Testis (tissue), 2 donors: ENCODE measurements at regions not wholly inside any gene's neighbourhood (a gene's known extent, or its start where the extent isn't known, plus 50 kb on each side); places are given as distances from the start of the nearest gene placed in this dataset.

Experiments
- DNase-seq: peaks from one replicate; pipeline ENCODE4 v3.0.0-alpha.2; 2019
- H3K27ac ChIP-seq, 2 donors: fragments of 200-600 bp; sonication (generic); one replicate each; pipeline ENCODE4 v1.5.1; 2019
- H3K27me3 ChIP-seq: fragments of 200-600 bp; sonication (generic); one replicate; pipeline ENCODE4 v1.5.1; 2019
- H3K36me3 ChIP-seq: fragments of 200-600 bp; sonication (generic); one replicate; pipeline ENCODE4 v1.5.1; 2017; ENCODE audit warnings: low read depth; ENCODE audit errors: missing control alignments
- H3K4me1 ChIP-seq: fragments of 200-600 bp; sonication (generic); one replicate; pipeline ENCODE4 v1.5.1; 2019
- H3K4me3 ChIP-seq, 2 donors: fragments of 200-600 bp; sonication (generic); one replicate each; pipeline ENCODE4 v1.5.1; 2017 to 2019
- H3K9me3 ChIP-seq: fragments of 200-600 bp; sonication (generic); one replicate; pipeline ENCODE4 v1.5.1; 2017
- CTCF ChIP-seq, 3 experiments: fragments of 450-650 bp in 2 of 3; fragments of 200-600 bp in 1 of 3; sonication (generic) in 1 of 3; IDR thresholded peaks; one replicate each; pipeline ENCODE4 v1.5.1; 2016 to 2019; ENCODE audit warnings: antibody characterized with exemption in 3 of 3, mild to moderate bottlenecking in 2 of 3, moderate library complexity in 1 of 3
- POLR2A ChIP-seq: fragments of 450-650 bp; IDR thresholded peaks from one replicate; pipeline ENCODE4 v1.6.1; 2017; ENCODE audit warnings: antibody characterized with exemption, mild to moderate bottlenecking, moderate library complexity
- WGBS, 2 donors: methylation state at CpG; one replicate each; pipeline ENCODE4 v1.1.5; 2018; 5-methylcytosine and 5-hydroxymethylcytosine counted together
- intact Hi-C: fragments of 100-400 bp; cut with DNase I; formaldehyde crosslinking; loops from one replicate; pipeline ENCODE4 v1.15.1; 2023; ENCODE audit warnings: low total_unique reads

GRCh38 chr7:68334216-68334615 is 1264.1 kb upstream of the AUTS2 start:
- TF ChIP-seq CTCF (IDR thresholded peaks at IDR 0.05), result no peak
- no peak for TF ChIP-seq POLR2A
- H3K4me1 ChIP-seq, result no peaks in the 10 kb centered on the region
- no peaks in the 10 kb centered on the region for H3K27me3 ChIP-seq
- no peak overlapping the region for H3K4me3 ChIP-seq
- DNase-seq, result no peak
- no peaks in the 10 kb centered on the region for H3K9me3 ChIP-seq
- intact Hi-C loops, result no loop called here
- no peak overlapping the region for H3K27ac ChIP-seq
- WGBS, 2 donors, result 89 to 95% methylated on average over 3 of the region's 3 CpGs
- no peaks in the 10 kb centered on the region for H3K36me3 ChIP-seq

DNA sequence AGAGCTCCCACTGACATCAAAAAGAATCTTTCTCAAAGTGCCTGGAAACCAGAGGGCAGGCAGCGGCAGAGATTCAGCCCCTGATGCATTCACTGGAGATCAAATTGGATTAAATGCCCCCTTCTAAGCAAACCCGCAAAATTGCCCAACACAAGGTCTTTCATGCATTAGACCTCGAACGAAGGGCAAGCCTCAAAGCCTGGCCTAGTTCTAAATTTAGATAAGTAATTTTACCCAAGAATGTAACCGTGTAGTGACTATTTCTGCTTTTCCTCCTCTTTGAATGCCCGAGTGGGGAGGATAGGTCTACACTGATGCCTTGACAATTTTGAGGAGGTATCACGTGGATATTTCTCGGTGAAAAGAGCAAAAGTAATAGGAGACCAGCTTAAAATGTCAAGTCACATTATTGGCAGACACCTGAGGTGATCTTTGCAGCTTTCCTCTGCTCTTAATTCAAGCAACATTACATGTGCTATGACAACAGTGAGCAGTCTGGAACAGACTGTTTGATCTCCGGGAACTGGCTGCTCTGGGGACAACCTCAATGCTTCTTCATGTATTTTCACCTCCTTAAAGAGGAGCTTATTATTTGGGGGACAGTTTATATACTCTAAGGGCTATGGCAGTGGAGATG is 1263.5 kb upstream of the AUTS2 start:
- intact Hi-C loops, result no loop called here

DNA sequence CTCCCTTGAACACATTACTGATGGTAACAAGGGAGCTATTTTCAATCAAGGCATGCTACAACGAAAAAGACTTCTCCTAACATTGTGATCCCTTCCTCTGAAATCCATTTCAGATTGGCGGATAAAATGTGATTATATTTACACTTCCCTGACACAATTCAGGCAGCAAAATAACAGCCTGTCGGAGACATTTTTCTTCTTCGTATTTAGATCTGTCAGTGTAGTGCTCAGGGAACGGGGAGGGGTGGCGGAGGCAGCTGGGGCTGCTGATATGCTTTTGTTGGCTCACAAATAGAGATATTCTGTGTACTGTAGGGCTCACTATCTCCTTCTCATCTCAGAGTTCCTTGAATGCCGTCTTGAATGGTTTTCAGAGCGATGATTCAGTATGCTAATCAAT is 1261.7 kb upstream of the AUTS2 start:
- Histone ChIP-seq H3K36me3 (no peaks in the 10 kb centered on the region), H3K4me1 (no peaks in the 10 kb centered on the region), H3K27ac (no peak overlapping the region), H3K27me3 (no peaks in the 10 kb centered on the region), H3K9me3 (no peaks in the 10 kb centered on the region), H3K4me3 (no peak overlapping the region)
- TF ChIP-seq CTCF (IDR thresholded peaks at IDR 0.05), result no peak
- no peak for TF ChIP-seq POLR2A
- intact Hi-C loops, result no loop called here
- WGBS, 2 donors, result 67 to 69% methylated on average over 8 of the region's 8 CpGs
- no peak for DNase-seq

More for the DNA sequence above, 1263.5 kb upstream of the AUTS2 start:
- 89 to 92% methylated on average over 9 of the region's 9 CpGs for WGBS, 2 donors
- H3K27ac ChIP-seq, result no peak overlapping the region
- no peaks in the 10 kb centered on the region for H3K27me3 ChIP-seq
- TF ChIP-seq POLR2A, result no peak
- TF ChIP-seq CTCF (IDR thresholded peaks at IDR 0.05), result no peak
- H3K36me3 ChIP-seq, result no peaks in the 10 kb centered on the region
- no peak for DNase-seq
- H3K4me1 ChIP-seq, result no peaks in the 10 kb centered on the region
- no peaks in the 10 kb centered on the region for H3K9me3 ChIP-seq
- H3K4me3 ChIP-seq, result no peak overlapping the region

- DNase-seq, result no peak
- intact Hi-C loops, result no loop called here
Measured at GRCh38 chr7:68348401-68348800, 1249.9 kb upstream of the AUTS2 start.

More at GRCh38 chr7:68348401-68348800, 1249.9 kb upstream of the AUTS2 start:
- Histone ChIP-seq H3K4me3 (no peak overlapping the region), H3K4me1 (no peaks in the 10 kb centered on the region), H3K36me3 (no peaks in the 10 kb centered on the region), H3K27ac (no peak overlapping the region), H3K27me3 (no peaks in the 10 kb centered on the region), H3K9me3 (no peaks in the 10 kb centered on the region)
- WGBS, 2 donors, result 88 to 90% methylated on average over 3 of the region's 3 CpGs
- TF ChIP-seq POLR2A, result no peak
- no peak for TF ChIP-seq CTCF (IDR thresholded peaks at IDR 0.05)
